GM19324 (cell line): ENCODE measurements at regions not wholly inside any gene's neighbourhood (a gene's known extent, or its start where the extent isn't known, plus 50 kb on each side); places are given as distances from the start of the nearest gene placed in this dataset.

Source experiments
- ATAC-seq: cut with Tn5 transposase; IDR thresholded peaks from one replicate; pipeline ENCODE4 v1.9.1; 2021; ENCODE audit warnings: mild to moderate bottlenecking, moderate library complexity; ENCODE audit not compliant: unreplicated experiment, low FRiP score

DNA sequence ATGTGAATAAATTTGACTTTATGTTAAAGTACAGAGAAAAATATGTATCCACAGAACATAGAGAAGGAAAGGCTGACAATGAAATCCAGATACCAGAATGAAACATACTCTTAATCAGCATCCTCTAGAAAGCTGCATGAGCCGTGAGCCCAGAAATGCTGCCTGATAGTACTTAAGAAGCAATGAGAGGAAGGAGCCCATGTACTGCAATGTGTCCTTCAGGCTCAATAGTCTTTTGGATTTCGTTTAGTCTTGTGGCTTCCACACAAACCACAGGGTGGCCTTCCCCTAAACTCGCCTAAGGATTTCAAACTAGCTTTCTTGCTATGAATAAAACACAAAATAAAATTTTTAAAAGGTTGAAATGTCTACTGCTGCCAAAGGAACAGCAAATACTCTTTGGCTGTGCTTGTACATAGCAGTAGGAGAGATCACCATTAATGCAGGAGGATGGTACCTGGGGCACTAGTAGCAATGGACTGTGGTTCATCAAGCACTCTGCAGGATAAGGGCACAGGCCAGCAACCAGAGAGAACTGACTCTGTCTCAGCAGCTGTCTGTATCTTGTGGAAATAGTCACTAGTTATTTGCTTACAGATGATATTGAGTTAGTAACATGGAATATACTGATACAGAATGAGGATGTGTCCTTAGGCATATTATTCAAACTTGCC is 988.3 kb upstream of the LRFN5 start:
- ATAC-seq = no peak

DNA sequence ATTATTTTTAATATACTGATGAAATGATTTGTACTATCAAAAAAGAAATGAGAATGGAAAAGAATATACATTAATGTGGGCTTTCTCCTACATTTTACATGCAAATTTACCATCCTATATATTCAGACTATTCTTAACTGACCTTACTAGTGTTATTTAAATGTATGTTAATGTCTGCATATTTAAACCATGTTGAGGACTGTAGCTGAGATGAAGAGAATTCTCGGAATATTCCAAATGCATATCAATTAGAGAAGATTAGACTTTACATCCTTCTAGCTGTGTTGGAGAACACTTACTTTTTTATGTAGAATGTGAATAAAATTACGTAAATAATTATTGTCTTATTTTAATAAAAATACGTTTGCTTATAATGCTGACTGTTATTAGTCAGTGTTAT is 990.1 kb upstream of the LRFN5 start:
- ATAC-seq = no peak

DNA sequence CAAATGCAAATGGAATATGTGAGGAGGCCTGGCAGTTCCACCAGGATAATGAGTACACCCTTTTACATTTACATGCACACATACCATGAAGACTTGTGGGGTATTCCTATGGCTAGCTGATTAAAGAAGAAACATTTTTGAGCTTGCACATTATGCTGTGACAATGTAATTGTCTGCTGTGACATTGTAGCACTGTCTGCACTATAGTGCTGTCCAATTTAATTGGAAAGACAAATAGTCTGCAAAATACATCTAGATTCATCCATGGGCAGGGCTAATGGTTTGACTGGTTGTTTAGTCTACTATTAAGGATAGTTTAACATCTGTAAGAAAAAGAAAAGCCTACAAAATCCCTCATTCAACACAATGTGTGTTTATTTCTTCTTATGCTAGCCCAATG is 1005.6 kb upstream of the LRFN5 start:
- ATAC-seq = no peak

DNA sequence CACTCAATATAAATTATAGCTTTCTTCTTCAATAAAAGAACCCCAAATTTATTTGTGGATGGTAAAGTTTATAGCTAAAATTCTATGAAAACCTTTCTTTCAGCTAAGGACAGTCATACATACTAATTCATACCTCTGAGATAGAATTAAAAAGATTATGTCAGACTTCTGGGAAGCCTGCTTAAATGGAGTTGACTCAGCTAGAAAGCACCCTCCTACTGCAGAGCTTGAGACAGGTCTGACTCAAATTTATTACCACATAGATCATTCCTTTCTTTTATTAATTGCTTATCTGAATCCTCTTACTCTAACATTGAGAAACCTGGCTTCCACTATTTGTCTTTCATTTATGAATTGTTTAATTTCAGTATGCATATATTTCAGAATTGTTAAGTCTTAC is 1007.0 kb upstream of the LRFN5 start:
- no peak for ATAC-seq

DNA sequence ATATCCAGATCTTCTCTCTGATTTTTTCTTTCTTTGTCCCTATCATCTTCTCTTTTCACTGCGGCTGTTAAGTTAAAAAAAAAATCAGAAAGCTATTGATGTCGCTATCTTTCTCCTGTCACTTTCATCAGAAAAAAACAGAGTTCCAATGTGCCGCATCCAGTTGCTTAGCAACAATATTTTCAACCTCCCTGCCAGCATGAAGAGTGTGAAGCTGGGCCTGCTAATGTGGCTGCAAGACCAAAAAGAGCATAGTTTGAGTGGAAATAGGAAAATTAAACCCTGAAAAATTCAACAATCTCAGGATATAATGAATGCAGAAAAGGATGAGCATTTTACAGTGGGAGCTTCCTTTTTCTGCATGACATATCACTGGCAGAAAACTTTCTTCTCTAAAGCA is 1025.4 kb upstream of the LRFN5 start:
- no peak for ATAC-seq

DNA sequence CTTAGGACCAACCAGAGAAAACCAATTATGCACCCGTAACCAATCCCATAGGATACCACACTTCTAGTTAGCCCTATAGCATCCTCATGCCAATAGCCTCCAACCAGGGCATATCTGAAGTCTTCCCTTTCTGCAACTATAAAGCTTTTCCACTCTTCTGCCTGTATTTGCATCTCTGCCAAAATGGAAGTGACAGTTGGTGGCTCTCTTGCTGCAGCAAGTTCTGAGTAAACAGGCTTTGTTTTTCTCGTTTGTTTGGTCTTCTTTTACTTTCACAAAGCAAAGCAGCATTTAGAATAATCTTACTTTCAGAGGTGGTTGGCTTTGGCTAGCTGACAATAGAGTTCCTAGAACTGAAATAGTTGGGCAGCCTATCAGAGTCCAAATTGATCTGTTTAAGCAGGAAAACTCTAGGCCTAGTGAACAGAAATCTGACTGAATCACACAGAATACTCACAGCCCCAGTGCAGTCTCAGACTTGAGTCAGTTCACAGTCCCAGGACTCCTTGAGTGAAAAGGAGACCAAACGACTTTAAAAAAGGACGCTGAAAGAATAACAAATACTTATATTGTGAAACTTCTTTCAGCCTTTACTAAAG is 1029.7 kb upstream of the LRFN5 start:
- no peak for ATAC-seq

DNA sequence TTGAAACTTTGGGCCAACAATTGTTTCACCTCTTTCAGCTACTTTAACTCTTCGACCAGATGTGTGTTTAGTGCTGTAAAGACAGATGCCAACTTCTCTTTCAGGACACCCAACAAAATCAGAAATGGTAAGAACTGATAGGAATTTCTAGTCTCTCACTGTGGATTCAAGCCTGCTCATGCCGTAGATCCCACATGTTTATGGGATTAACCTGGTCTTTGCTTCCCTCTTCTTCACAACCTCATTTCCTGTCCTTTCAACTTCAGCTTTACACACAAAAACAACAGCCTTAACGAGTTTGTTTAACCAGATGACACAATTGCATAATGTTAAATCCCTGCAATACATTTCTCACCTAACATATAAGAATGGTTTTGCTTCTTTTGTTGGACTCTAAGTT is 1031.9 kb upstream of the LRFN5 start:
- ATAC-seq = no peak

DNA sequence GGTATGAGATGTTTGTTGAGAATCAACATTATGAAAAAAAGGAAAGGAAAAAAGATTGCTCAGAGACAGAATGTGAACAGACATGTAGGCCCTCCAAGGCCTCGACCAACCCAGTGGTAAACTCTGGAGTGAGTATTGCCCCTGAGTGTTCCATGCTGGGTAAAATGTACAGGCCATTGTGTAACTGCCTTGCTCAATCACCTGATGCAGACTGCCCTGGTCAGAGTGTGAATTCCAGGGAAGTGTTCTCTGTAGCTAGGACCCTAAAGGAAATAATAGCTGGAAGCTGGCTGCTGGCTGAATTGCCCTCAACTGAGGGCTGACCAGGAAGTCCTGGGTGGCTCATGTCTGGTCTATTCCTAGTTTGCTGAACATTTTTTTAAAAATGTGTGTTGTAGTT is 1081.4 kb upstream of the LRFN5 start:
- ATAC-seq = no peak

DNA sequence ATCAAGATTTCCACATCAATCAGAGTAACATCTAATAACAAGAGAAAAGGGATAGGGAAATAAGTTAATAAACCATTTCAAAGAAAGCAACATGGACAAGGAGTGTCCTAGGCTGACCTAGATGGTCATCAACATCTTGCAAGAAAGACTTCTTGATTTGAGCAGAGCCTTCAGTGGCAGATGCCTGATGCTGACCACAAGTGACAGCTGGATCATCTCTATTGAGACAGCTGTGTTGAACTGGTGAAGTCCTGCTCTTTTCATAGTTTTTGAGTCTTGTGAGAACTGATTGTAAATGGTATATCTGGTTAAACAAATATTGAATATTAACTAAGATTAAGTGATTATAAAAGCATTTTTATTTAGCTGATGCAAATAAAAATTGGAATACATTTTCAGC is 1083.6 kb upstream of the LRFN5 start:
- no peak for ATAC-seq

DNA sequence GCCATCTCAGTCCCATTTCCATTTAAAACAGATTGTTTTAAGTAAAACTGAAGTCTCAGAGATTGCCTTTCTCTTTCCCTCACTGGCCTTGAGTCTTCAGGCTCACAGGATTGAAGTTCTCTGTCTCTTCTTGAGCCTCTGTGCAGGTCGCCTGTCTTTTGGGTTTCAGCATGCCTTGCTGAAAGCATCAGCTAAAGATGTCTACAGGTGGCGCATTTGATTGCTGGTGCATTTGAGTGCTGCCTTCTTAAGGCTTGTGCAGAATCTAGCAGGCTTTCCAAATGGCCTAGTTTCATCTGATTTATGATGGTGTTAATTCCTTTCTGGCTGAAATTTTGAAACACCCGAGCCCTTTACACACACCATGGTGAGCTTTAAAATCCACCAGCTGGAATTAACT is 1062.2 kb upstream of the FBXO33 start:
- no peak for ATAC-seq

DNA sequence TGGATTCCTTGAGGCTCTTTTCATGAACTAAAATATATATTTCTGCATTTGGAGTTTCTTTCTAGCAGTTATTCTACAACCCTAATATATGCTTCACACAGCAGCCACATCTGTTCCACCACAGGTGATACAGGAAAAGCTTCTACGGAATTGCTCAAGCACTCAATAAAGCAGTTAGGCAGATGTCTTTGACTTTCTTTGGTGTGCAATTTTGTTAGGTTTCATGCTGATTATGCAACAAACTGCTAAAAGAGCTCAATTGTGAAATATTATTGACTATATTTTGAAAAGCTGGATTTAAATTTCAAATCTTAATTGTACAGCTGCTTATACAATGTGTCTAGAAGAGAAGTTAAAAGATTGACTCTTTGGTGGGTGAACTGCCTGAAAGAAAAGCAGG is 1055.6 kb upstream of the FBXO33 start:
- no peak for ATAC-seq

DNA sequence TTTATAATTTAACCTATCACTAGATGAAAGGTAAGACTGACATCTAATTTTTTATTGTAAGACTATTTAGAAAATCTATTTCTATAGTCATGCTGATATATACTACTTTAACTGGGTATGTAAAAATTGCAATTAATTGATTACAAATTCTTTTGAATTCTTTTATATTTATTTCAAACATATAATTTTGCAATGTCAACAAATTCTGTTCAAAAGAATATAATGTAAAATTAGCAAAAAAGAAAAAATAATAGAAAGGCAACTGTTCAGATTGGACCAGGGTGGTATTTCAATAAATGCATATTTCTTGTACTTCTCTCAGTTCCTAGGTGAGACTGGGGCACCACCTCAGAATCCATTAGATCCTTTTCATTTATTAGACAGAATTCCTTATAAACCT is 1053.5 kb upstream of the FBXO33 start:
- ATAC-seq = no peak

DNA sequence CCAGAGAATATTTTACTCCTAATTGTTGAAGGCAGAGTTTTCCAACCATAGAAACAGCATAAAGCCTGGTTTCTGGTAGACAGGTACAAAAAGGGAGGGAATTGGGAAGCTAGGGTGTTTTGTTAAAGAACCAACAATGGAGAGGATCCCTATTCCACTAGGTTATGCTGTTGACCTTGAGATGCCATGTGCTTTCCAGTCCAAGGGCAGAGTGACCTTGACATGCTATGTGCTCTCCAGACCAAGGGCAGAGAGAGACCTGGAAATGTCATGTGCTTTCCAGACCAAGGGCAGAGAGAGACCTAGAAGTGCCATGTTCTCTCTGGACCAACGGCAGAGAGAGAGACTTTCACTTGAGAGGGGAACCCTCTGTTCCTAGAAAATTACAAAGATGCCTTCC is 1043.8 kb upstream of the FBXO33 start:
- ATAC-seq = no peak

DNA sequence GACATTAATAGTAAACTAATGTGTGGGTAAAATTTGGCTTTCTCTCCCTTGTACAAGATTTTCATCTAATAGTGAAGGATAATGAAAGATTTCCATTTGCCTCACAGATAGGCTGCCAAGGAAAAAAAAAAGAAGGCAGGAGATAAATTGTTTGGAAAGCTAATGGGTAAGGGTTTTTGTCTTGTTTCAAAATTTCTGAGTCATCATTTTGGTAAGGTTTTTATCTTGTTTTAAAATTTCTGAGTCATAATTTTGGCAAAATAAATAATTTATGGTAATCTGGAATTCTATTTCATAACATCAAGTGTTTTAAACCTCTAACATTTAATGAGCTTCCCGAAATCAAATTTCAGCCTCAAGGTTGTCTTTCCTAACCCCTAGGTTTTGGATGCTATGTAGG is 1035.7 kb upstream of the FBXO33 start:
- no peak for ATAC-seq

DNA sequence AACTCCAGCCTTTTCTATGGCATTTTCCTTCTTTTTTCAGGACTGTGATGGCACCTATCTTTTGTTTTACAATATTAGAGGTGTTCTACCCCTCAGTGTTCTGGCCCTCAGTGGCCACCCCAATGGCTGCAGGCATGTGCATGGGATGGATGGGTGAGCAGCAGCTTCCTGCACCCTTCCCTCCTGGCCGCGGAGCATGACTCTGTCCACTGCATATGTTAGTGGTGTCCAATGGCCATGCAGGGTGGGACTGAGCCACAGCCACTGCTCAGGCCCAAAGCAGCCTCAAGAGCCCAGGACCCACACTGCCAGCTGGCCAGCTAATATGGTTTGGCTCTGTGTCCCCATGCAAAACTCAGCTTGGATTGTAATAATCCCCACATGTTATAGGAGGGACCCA is 1032.3 kb upstream of the FBXO33 start:
- ATAC-seq = no peak

DNA sequence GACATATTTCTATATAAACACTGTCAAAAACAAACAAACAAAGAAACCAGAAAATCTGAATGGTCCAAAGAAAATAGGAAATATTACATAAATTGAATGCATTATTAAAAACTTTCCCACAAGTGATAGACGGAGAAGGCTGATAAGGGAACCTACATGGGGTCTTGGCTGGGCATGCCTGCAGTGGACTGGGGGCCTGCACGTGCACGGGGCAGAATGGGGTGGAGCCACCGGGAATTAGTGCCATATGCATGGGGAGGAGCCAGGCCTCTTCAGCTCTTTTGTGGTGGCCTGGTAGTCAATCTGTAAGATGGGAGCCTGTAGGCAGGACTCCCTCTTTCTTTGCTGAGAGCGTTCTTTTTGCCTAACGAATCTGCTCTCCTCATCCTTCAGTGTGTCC is 1031.7 kb upstream of the FBXO33 start:
- ATAC-seq = no peak

DNA sequence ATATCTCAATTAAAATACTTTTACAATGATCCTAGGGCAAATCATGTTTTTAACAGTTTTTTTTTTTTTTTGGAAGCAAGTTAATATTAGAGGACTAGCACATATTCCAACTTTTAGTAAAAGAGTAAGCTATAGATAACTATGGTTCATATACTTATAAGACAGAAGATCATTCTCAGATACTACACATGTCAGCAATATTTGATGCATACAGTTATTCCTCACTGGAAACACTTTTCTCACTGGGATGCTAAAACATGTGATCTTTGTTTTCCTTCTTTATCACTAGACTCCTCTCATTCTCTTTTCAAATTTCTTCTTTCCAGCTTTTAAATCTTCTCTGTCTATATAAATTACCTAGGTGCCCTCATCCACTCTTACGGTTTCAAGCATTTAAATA is 1020.4 kb upstream of the FBXO33 start:
- ATAC-seq = no peak

DNA sequence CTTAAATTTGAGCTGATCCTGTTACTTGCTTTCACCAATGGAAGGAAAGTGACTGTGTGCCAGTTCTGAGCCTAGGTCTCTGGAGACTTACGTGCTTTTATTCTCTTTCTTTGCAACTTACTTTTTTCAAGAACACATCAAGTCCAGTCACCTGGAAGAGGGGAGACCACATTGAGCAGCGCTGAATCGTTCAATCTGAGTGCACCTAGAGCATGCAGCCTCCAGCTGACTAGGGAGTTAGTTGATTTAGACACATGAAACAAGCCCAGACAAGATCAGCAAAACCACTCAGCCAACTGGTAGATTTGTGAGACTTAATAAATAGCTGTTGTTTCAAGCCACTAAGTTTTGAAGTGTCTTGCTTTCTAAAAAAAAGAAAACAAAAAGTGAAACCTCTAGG is 1014.8 kb upstream of the FBXO33 start:
- ATAC-seq = no peak

DNA sequence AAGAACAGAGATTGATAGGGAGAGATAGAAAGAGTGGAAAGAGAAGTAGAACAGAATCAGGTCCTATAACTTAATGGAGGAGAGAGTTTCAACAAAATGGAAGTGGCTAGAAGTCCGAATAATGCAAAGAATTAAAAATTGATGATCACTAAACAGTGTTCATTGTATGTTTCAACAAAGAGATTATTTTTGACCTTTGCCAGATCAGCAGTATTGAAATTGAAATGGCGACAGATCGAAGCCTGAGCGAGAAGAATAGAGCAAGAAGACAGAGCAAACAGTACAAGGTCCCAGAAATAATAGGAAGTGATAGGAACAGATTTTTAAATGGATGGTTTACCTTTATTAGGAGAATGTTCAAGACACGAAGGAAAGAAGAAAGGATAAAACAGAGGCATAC is 1012.8 kb upstream of the FBXO33 start:
- no peak for ATAC-seq

DNA sequence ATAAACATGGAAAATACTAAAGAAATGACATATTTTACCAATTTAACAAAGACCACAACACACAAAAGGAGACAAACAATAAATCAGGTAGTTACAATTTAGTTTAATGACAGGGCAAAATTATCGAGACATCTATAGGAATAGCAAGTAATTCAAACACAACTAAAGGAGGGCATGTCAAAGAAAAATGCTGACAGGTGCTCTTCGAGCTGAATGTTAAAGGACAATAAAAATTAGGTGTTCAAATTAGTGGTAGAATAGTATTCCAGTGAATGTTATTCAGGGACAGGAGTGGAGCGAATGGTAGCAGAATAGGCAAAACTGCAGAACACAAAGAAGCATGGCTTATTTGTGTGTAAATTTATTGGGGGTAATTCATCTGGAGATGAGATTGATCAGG is 1004.3 kb upstream of the FBXO33 start:
- ATAC-seq = no peak

DNA sequence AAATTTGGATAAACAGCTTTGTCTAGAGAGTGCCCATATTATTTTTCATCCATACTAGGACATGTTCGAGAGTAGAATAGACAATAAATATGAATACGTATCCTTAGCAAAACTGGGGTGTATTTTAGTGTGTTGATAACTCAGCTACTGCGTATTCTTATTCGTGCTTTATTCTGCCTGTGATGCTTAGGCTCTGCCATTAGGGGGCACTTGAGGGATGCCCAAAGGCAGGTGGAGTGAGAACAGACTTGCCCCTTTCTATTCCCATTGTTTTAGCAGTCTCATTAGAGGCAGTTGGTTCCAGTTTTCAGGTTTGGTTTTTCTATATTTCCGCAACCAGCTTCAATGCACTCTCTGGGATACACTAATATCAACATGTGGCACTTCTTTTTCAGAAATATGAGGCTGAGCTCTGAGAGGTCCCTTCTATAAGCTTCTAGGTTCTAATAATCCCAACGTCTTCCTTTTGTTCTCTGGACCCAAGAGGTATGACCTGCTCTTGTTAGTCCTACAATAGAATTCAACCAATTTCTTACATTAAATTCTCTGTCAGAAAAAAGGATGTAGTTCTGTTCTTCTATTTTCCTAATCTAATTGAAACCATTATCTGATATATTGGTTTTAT is 985.7 kb upstream of the FBXO33 start:
- ATAC-seq = no peak

DNA sequence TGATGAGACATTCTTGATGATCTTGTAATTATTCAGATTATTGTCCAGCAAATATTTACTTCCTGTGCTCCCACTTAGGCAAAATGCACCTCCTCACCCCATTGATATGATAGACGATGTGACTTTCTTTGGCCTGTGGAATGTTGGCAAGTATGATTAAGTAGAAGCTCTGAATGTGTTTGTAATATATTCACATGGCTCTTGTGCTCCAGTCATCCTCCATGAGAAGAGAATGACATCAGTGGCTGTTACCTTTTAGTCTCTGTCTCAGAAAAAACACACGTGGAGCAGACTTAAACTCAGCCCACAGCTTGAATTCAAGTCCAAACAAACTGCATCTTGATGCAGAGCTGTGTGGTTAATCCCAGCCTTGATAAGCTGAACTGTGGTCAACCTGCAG is 984.3 kb upstream of the FBXO33 start:
- ATAC-seq = no peak
